HEK293 (cell line): ENCODE measurements at regions not wholly inside any gene's neighbourhood (a gene's known extent, or its start where the extent isn't known, plus 50 kb on each side); places are given as distances from the start of the nearest gene placed in this dataset.

Source experiments
- KLF1 ChIP-seq: fragments of 450-650 bp; formaldehyde crosslinking; IDR thresholded peaks from 2 replicates; pipeline ENCODE4 v1.5.1; 2016; ENCODE audit warnings: missing biosample characterization, missing genetic modification characterization
- TRIM28 ChIP-seq: IDR thresholded peaks from 2 replicates; pipeline ENCODE4 v1.6.1; 2011; ENCODE audit warnings: low read length, control low read depth, borderline replicate concordance
- YY1 ChIP-seq: fragments of 450-650 bp; formaldehyde crosslinking; IDR thresholded peaks from 2 replicates; pipeline ENCODE4 v1.5.1; 2018; ENCODE audit warnings: missing biosample characterization, missing genetic modification characterization
- TF ChIP-seq, protein P1 (sequence below): fragments of 450-650 bp; formaldehyde crosslinking; IDR thresholded peaks from 2 replicates; pipeline ENCODE4 v1.5.1; 2016; ENCODE audit warnings: missing biosample characterization, missing genetic modification characterization
- TF ChIP-seq, protein P2 (sequence below): fragments of 450-650 bp; formaldehyde crosslinking; IDR thresholded peaks from 2 replicates; pipeline ENCODE4 v1.5.1; 2016; ENCODE audit warnings: missing biosample characterization, missing genetic modification characterization
- TF ChIP-seq, protein P3 (sequence below): fragments of 450-650 bp; formaldehyde crosslinking; IDR thresholded peaks from 2 replicates; pipeline ENCODE4 v1.5.1; 2016; ENCODE audit warnings: missing biosample characterization, missing genetic modification characterization
- TF ChIP-seq, protein P4 (sequence below): fragments of 450-650 bp; formaldehyde crosslinking; IDR thresholded peaks from 2 replicates; pipeline ENCODE4 v1.5.1; 2016; ENCODE audit warnings: missing biosample characterization, missing genetic modification characterization, borderline replicate concordance

DNA sequence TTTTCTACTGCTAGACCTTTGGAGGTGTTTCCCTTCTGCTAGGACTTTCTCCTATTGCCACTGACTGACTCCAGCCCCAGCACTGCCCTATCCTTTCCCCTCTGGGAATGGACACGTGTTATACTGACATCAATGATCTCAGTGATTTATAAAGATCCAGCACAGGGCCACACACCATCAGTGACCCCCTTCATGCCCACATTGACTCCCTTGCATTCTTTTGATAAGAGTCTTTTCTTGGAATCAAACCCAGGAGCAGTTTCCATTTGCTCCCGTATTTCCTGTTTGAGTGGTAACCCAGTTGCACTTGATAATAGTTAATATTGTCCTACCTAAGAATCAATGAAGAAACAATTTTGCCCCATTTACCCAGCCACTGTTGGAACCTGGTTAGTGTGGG, 501.0 kb upstream of the USP24 start:
- TF ChIP-seq TRIM28 (no peak), YY1 (tag by site-specific recombination) (no peak), KLF1 (tag by site-specific recombination) (no peak)
- TF ChIP-seq, protein P1, sequence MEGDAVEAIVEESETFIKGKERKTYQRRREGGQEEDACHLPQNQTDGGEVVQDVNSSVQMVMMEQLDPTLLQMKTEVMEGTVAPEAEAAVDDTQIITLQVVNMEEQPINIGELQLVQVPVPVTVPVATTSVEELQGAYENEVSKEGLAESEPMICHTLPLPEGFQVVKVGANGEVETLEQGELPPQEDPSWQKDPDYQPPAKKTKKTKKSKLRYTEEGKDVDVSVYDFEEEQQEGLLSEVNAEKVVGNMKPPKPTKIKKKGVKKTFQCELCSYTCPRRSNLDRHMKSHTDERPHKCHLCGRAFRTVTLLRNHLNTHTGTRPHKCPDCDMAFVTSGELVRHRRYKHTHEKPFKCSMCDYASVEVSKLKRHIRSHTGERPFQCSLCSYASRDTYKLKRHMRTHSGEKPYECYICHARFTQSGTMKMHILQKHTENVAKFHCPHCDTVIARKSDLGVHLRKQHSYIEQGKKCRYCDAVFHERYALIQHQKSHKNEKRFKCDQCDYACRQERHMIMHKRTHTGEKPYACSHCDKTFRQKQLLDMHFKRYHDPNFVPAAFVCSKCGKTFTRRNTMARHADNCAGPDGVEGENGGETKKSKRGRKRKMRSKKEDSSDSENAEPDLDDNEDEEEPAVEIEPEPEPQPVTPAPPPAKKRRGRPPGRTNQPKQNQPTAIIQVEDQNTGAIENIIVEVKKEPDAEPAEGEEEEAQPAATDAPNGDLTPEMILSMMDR (tag by site-specific recombination): no peak
- TF ChIP-seq, protein P2, sequence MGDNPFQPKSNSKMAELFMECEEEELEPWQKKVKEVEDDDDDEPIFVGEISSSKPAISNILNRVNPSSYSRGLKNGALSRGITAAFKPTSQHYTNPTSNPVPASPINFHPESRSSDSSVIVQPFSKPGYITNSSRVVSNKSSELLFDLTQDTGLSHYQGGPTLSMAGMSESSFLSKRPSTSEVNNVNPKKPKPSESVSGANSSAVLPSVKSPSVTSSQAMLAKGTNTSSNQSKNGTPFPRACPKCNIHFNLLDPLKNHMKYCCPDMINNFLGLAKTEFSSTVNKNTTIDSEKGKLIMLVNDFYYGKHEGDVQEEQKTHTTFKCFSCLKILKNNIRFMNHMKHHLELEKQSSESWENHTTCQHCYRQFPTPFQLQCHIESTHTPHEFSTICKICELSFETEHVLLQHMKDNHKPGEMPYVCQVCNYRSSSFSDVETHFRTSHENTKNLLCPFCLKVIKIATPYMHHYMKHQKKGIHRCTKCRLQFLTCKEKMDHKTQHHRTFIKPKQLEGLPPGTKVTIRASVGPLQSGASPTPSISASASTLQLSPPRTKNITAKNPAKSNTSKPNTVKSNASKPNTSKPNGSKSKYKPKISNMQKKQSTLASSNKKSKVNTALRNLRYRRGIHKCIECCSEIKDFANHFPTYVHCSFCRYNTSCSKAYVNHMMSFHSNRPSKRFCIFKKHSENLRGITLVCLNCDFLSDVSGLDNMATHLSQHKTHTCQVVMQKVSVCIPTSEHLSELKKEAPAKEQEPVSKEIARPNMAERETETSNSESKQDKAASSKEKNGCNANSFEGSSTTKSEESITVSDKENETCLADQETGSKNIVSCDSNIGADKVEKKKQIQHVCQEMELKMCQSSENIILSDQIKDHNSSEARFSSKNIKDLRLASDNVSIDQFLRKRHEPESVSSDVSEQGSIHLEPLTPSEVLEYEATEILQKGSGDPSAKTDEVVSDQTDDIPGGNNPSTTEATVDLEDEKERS (tag by site-specific recombination): no peak
- TF ChIP-seq, protein P3, sequence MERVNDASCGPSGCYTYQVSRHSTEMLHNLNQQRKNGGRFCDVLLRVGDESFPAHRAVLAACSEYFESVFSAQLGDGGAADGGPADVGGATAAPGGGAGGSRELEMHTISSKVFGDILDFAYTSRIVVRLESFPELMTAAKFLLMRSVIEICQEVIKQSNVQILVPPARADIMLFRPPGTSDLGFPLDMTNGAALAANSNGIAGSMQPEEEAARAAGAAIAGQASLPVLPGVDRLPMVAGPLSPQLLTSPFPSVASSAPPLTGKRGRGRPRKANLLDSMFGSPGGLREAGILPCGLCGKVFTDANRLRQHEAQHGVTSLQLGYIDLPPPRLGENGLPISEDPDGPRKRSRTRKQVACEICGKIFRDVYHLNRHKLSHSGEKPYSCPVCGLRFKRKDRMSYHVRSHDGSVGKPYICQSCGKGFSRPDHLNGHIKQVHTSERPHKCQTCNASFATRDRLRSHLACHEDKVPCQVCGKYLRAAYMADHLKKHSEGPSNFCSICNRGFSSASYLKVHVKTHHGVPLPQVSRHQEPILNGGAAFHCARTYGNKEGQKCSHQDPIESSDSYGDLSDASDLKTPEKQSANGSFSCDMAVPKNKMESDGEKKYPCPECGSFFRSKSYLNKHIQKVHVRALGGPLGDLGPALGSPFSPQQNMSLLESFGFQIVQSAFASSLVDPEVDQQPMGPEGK (tag by site-specific recombination): no peak
- TF ChIP-seq, protein P4, sequence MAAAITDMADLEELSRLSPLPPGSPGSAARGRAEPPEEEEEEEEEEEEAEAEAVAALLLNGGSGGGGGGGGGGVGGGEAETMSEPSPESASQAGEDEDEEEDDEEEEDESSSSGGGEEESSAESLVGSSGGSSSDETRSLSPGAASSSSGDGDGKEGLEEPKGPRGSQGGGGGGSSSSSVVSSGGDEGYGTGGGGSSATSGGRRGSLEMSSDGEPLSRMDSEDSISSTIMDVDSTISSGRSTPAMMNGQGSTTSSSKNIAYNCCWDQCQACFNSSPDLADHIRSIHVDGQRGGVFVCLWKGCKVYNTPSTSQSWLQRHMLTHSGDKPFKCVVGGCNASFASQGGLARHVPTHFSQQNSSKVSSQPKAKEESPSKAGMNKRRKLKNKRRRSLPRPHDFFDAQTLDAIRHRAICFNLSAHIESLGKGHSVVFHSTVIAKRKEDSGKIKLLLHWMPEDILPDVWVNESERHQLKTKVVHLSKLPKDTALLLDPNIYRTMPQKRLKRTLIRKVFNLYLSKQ (tag by site-specific recombination): no peak
